ENCODE measurements at regions not wholly inside any gene's neighbourhood (a gene's known extent, or its start where the extent isn't known, plus 50 kb on each side); places are given as distances from the start of the nearest gene placed in this dataset.

GRCh38 chr4:19038231-19038630 is 1016.7 kb upstream of the LCORL start:
- no peaks in the 10 kb centered on the region for H3K27me3 ChIP-seq
- no peak for ATAC-seq (ENCODE audit: low FRiP score in 2 of 2)
- H3K4me3 ChIP-seq = no peak overlapping the region
- H3K36me3 ChIP-seq = no peaks in the 10 kb centered on the region
- TF ChIP-seq, protein P1, sequence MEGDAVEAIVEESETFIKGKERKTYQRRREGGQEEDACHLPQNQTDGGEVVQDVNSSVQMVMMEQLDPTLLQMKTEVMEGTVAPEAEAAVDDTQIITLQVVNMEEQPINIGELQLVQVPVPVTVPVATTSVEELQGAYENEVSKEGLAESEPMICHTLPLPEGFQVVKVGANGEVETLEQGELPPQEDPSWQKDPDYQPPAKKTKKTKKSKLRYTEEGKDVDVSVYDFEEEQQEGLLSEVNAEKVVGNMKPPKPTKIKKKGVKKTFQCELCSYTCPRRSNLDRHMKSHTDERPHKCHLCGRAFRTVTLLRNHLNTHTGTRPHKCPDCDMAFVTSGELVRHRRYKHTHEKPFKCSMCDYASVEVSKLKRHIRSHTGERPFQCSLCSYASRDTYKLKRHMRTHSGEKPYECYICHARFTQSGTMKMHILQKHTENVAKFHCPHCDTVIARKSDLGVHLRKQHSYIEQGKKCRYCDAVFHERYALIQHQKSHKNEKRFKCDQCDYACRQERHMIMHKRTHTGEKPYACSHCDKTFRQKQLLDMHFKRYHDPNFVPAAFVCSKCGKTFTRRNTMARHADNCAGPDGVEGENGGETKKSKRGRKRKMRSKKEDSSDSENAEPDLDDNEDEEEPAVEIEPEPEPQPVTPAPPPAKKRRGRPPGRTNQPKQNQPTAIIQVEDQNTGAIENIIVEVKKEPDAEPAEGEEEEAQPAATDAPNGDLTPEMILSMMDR (IDR thresholded peaks at IDR 0.05) = no peak
- TF ChIP-seq POLR2A (IDR thresholded peaks at IDR 0.05) (no peak), POLR2AphosphoS5 (IDR thresholded peaks at IDR 0.05) (no peak), EP300 (IDR thresholded peaks at IDR 0.05) (no peak)
- H3K9me3 ChIP-seq = no peaks in the 10 kb centered on the region
- H3K4me1 ChIP-seq = no peaks in the 10 kb centered on the region
- no peak for DNase-seq
- no peak overlapping the region for H3K27ac ChIP-seq

- DNase-seq (no peak), ATAC-seq (ENCODE audit: low FRiP score in 2 of 2) (no peak)
- Histone ChIP-seq H3K27me3 (no peaks in the 10 kb centered on the region), H3K27ac (no peak overlapping the region), H3K4me3 (no peak overlapping the region), H3K9me3 (no peaks in the 10 kb centered on the region), H3K4me1 (peaks cover 0 to 9% (median 4%) of the 10 kb centered on the region in 4 donors), H3K36me3 (no peaks in the 10 kb centered on the region)
- 73 to 74% methylated on average over 2 of the region's 2 CpGs for WGBS, 2 donors
- TF ChIP-seq POLR2A (IDR thresholded peaks at IDR 0.05) = no peak
- TF ChIP-seq, protein P1 (IDR thresholded peaks at IDR 0.05) = no peak
- TF ChIP-seq EP300 (IDR thresholded peaks at IDR 0.05) = no peak
- no peak for TF ChIP-seq POLR2AphosphoS5 (IDR thresholded peaks at IDR 0.05)
Measured at GRCh38 chr4:19033816-19034733, 1012.5 kb upstream of the LCORL start.

DNA sequence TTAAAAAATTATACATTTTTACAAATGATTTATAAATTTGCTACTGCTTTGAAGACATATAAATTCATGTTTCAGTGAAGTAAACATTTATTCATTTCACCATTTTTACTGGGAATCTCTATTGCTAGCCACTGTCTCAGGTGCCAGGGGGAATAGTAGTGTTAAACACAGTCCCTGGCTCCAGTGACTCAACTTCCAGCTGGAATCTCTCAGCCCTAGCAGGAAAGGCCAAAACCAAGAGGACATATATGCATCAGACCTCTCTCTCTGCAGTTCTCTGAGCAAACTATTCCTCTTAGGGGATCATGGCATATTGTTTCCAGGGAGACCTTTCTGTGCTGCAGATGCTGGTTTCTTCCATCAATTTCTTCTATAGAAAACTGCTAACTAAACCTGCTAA is 1009.0 kb upstream of the LCORL start:
- Histone ChIP-seq H3K4me1 (peaks cover 0 to 14% (median 4%) of the 10 kb centered on the region in 4 donors), H3K9me3 (no peaks in the 10 kb centered on the region), H3K27ac (no peak overlapping the region), H3K36me3 (no peaks in the 10 kb centered on the region), H3K27me3 (no peaks in the 10 kb centered on the region), H3K4me3 (no peak overlapping the region)
- ATAC-seq (ENCODE audit: low FRiP score in 2 of 2) = no peak
- no peak for TF ChIP-seq POLR2AphosphoS5 (IDR thresholded peaks at IDR 0.05)
- no peak for DNase-seq

DNA sequence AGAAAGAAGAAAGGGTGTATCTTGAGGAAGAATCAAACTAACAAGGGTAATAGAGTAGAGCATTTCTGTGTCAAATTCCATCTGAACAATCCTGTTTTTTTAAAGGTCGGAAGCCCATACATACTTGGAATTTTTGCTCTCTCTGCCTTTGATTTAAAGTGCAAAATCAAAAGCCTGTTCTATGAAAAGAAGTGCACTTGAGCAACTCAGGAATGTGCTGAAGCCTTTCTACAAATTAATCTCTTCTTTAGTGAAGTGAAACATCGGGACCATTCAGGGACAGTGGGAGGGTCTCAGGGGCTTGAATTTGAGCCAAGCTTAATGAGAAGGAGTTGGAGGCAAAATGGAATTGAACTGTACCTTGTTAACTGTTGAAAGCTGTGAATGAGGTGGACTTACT is 1008.5 kb upstream of the LCORL start:
- H3K27ac ChIP-seq = no peak overlapping the region
- no peaks in the 10 kb centered on the region for H3K36me3 ChIP-seq
- peaks cover 0 to 14% (median 4%) of the 10 kb centered on the region in 4 donors for H3K4me1 ChIP-seq
- 26 to 31% methylated on average over 2 of the region's 2 CpGs for WGBS, 2 donors
- TF ChIP-seq EP300 (IDR thresholded peaks at IDR 0.05) (no peak), POLR2A (IDR thresholded peaks at IDR 0.05) (no peak), POLR2AphosphoS5 (IDR thresholded peaks at IDR 0.05) (no peak)
- TF ChIP-seq, protein P1 (IDR thresholded peaks at IDR 0.05) = no peak
- no peaks in the 10 kb centered on the region for H3K9me3 ChIP-seq
- DNase-seq = no peak
- H3K4me3 ChIP-seq = no peak overlapping the region
- H3K27me3 ChIP-seq = no peaks in the 10 kb centered on the region
- peak in 1 of 2 donors; percentile 76 for ATAC-seq (ENCODE audit: low FRiP score in 2 of 2)

- peaks cover 0 to 14% (median 4%) of the 10 kb centered on the region in 4 donors for H3K4me1 ChIP-seq
- peak in 1 of 2 donors; percentile 39 for DNase-seq
- TF ChIP-seq, protein P1 (IDR thresholded peaks at IDR 0.05) = peak in 1 of 6 experiments; percentile 9
- TF ChIP-seq POLR2A (IDR thresholded peaks at IDR 0.05) = no peak
- no peak for TF ChIP-seq EP300 (IDR thresholded peaks at IDR 0.05)
- TF ChIP-seq POLR2AphosphoS5 (IDR thresholded peaks at IDR 0.05) = no peak
- H3K9me3 ChIP-seq = no peaks in the 10 kb centered on the region
- no peak for ATAC-seq (ENCODE audit: low FRiP score in 2 of 2)
- 27 to 35% methylated on average over 1 of the region's 1 CpG for WGBS, 2 donors
- no peak overlapping the region for H3K4me3 ChIP-seq
- no peaks in the 10 kb centered on the region for H3K27me3 ChIP-seq
- H3K36me3 ChIP-seq = no peaks in the 10 kb centered on the region
- no peak overlapping the region for H3K27ac ChIP-seq
Measured at GRCh38 chr4:19026281-19026680, 1004.7 kb upstream of the LCORL start.
